SK-N-SH treated with all-trans-retinoic acid at 6 μM for 48 hours (cell line): ENCODE measurements at regions not wholly inside any gene's neighbourhood (a gene's known extent, or its start where the extent isn't known, plus 50 kb on each side); places are given as distances from the start of the nearest gene placed in this dataset.

ENCODE experiments used
- ATAC-seq: fragments of 200-7000 bp; cut with Tn5 transposase; 3 replicates; pipeline ENCODE4 v1.9.1; 2020; ENCODE audit warnings: mild to moderate bottlenecking, moderate library complexity
- ARNTL ChIP-seq: fragments of 450-650 bp; formaldehyde crosslinking; IDR thresholded peaks from 2 replicates; pipeline ENCODE4 v1.5.0; 2020; ENCODE audit warnings: low read depth, mild to moderate bottlenecking, moderate library complexity, borderline replicate concordance
- BACH2 ChIP-seq: fragments of 250-450 bp; sonication (Bioruptor Pico); IDR thresholded peaks from 2 replicates; pipeline ENCODE4 v1.9.0; 2021; ENCODE audit warnings: mild to moderate bottlenecking, borderline replicate concordance
- CREB5 ChIP-seq: fragments of 250-450 bp; sonication (Bioruptor Pico); IDR thresholded peaks from 2 replicates; pipeline ENCODE4 v1.5.1; 2020; ENCODE audit warnings: low read depth, mild to moderate bottlenecking, moderate library complexity
- CSDC2 ChIP-seq: fragments of 250-450 bp; sonication (Bioruptor Pico); IDR thresholded peaks from 2 replicates; pipeline ENCODE4 v1.5.0; 2020; ENCODE audit warnings: mild to moderate bottlenecking, moderate library complexity
- CSRNP3 ChIP-seq: fragments of 250-450 bp; sonication (Bioruptor Pico); IDR thresholded peaks from 2 replicates; pipeline ENCODE4 v1.5.1; 2021; ENCODE audit warnings: mild to moderate bottlenecking, moderate library complexity
- ESRRG ChIP-seq: fragments of 250-450 bp; sonication (Bioruptor Pico); IDR thresholded peaks from 2 replicates; pipeline ENCODE4 v1.6.1; 2021; ENCODE audit warnings: mild to moderate bottlenecking
- GLIS3 ChIP-seq: fragments of 250-450 bp; sonication (Bioruptor Pico); IDR thresholded peaks from 2 replicates; pipeline ENCODE4 v1.5.0; 2020; ENCODE audit warnings: mild to moderate bottlenecking, moderate library complexity
- ISL1 ChIP-seq: fragments of 250-450 bp; sonication (Bioruptor Pico); IDR thresholded peaks from 2 replicates; pipeline ENCODE4 v2.1.2; 2022; ENCODE audit warnings: mild to moderate bottlenecking, moderate library complexity
- OSR1 ChIP-seq: fragments of 250-450 bp; sonication (Bioruptor Pico); IDR thresholded peaks from 2 replicates; pipeline ENCODE4 v1.8.0; 2022; ENCODE audit warnings: moderate library complexity, mild to moderate bottlenecking, inconsistent platforms
- PPARA ChIP-seq: fragments of 250-450 bp; sonication (Bioruptor Pico); IDR thresholded peaks from 2 replicates; pipeline ENCODE4 v1.5.0; 2020; ENCODE audit warnings: mild to moderate bottlenecking, borderline replicate concordance
- SNAI2 ChIP-seq: fragments of 250-450 bp; sonication (Bioruptor Pico); IDR thresholded peaks from 2 replicates; pipeline ENCODE4 v1.5.0; 2020; ENCODE audit warnings: mild to moderate bottlenecking, moderate library complexity
- TCF4 ChIP-seq: fragments of 250-450 bp; sonication (Bioruptor Pico); IDR thresholded peaks from 2 replicates; pipeline ENCODE4 v1.8.0; 2021; ENCODE audit warnings: mild to moderate bottlenecking, moderate library complexity, borderline replicate concordance
- TOX ChIP-seq: fragments of 250-450 bp; sonication (Bioruptor Pico); IDR thresholded peaks from 2 replicates; pipeline ENCODE4 v1.8.0; 2021; ENCODE audit warnings: mild to moderate bottlenecking, moderate library complexity, borderline replicate concordance
- TSHZ2 ChIP-seq: fragments of 250-450 bp; sonication (Bioruptor Pico); IDR thresholded peaks from 2 replicates; pipeline ENCODE4 v1.5.0; 2020; ENCODE audit warnings: mild to moderate bottlenecking, moderate library complexity
- ZC3H10 ChIP-seq: fragments of 250-450 bp; sonication (Bioruptor Pico); IDR thresholded peaks from 2 replicates; pipeline ENCODE4 v1.5.1; 2021; ENCODE audit warnings: mild to moderate bottlenecking, moderate library complexity
- ZFP3 ChIP-seq: fragments of 250-450 bp; sonication (Bioruptor Pico); IDR thresholded peaks from 2 replicates; pipeline ENCODE4 v1.5.0; 2020; ENCODE audit warnings: mild to moderate bottlenecking, moderate library complexity
- ZFP30 ChIP-seq: fragments of 450-650 bp; formaldehyde crosslinking; IDR thresholded peaks from 2 replicates; pipeline ENCODE4 v1.5.0; 2022; ENCODE audit warnings: mild to moderate bottlenecking, moderate library complexity
- ZNF565 ChIP-seq: fragments of 450-650 bp; formaldehyde crosslinking; conservative IDR thresholded peaks from 2 replicates; pipeline ENCODE4 v1.5.0; 2020; ENCODE audit warnings: low read depth, mild to moderate bottlenecking, moderate library complexity
- TF ChIP-seq, protein P1 (sequence below): fragments of 250-450 bp; sonication (Bioruptor Pico); IDR thresholded peaks from 2 replicates; pipeline ENCODE4 v1.8.0; 2021; ENCODE audit warnings: low read depth, mild to moderate bottlenecking, moderate library complexity, borderline replicate concordance
- TF ChIP-seq, protein P2 (sequence below): fragments of 250-450 bp; sonication (Bioruptor Pico); IDR thresholded peaks from 2 replicates; pipeline ENCODE4 v1.8.0; 2020; ENCODE audit warnings: mild to moderate bottlenecking, moderate library complexity, borderline replicate concordance

DNA sequence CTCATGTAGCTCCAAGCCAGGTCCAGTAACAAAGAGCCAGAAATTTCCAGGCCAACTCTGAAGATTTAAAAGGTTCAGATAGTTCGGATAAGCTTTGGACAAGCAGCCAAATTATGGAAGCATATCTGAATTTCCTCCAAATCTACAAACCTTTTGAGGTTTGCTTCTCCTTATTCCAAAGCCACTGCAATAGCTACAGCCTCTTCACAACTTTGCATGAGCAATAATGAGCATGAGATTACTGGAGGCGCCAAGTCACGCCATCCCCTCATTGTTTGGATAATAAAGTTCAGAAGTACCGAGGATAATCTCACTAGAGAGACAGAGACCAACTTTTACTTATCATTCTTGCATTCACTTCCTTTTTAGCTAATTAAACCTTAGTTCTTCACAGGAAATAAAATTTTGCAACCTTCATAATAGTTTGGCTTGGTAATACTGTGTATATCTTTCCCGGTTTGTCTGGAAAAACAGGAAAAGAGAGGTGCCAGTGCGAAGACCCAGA lies 329.6 kb upstream of the RSPO3 start:
- ATAC-seq, result no peak
- TF ChIP-seq TOX (CRISPR knock-in tag) (no peak), ZNF565 (CRISPR knock-in tag) (no peak), ZFP3 (CRISPR knock-in tag) (no peak), TSHZ2 (no peak), SNAI2 (CRISPR knock-in tag) (no peak), BACH2 (CRISPR knock-in tag) (no peak), ZC3H10 (CRISPR knock-in tag) (no peak), PPARA (CRISPR knock-in tag) (no peak), ISL1 (no peak), CREB5 (no peak), OSR1 (CRISPR knock-in tag) (no peak), CSRNP3 (CRISPR knock-in tag) (no peak), GLIS3 (CRISPR knock-in tag) (no peak), ZFP30 (no peak), ARNTL (no peak), TCF4 (CRISPR knock-in tag) (no peak), ESRRG (CRISPR knock-in tag) (no peak), CSDC2 (CRISPR knock-in tag) (no peak)
- TF ChIP-seq, protein P1, sequence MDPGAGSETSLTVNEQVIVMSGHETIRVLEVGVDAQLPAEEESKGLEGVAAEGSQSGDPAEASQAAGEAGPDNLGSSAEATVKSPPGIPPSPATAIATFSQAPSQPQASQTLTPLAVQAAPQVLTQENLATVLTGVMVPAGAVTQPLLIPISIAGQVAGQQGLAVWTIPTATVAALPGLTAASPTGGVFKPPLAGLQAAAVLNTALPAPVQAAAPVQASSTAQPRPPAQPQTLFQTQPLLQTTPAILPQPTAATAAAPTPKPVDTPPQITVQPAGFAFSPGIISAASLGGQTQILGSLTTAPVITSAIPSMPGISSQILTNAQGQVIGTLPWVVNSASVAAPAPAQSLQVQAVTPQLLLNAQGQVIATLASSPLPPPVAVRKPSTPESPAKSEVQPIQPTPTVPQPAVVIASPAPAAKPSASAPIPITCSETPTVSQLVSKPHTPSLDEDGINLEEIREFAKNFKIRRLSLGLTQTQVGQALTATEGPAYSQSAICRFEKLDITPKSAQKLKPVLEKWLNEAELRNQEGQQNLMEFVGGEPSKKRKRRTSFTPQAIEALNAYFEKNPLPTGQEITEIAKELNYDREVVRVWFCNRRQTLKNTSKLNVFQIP (CRISPR knock-in tag), result no peak

DNA sequence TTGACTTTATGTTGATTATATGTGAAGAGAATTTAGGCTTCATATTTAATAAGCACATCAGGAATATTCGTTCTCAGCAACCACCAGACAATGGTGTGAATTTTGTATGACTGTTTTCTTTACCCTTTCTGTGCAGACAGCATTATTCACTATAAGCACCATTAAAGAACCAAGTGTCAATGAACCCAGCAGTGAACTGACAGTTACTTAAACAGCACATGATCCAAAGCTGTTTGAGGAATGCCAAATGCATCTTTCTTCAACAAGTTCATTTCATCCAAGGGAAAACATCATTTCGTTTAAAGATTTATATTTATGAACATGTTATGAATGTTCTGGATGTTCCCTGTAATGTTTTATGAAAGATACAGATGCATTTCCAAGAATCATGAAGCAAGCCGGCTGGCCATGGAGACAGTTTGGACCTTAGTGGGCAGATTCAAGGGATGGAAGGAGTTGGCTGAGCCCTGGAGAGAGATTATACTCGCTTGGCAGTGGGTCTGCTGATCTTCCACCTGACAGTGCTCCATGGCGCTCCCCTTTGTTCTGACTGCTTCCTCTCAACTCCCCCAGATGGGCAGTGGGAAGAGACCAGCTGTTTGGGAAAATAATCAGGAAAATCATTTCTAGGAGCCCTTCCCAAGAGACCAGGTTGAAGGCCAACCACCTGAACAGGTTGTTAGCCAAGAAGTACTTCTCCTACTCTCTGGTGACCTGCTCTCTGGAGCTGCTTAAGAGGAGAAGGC lies 326.0 kb upstream of the RSPO3 start:
- ATAC-seq, result no peak
- TF ChIP-seq CSDC2 (CRISPR knock-in tag) (no peak), ISL1 (no peak), PPARA (CRISPR knock-in tag) (no peak)

DNA sequence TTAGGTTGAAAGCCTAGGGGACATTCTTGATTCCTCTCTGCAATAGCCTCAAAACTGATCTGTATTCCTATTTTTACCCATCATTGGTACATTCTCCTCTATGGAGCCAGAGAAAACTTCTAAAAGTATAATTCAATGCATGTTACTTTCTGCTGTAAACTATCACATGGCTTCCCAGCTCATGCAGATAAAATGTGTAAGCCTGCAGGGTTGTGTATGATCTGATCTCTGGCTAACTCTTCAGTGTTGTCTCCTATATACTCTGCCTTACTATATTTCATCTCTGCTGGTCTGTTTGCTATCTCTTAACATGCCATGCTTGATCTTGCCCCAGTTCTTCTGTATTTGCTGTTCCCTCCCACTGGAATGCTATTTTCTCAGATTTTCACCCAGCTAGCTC lies 323.3 kb upstream of the RSPO3 start:
- TF ChIP-seq ESRRG (CRISPR knock-in tag), result no peak
- TF ChIP-seq CSDC2 (CRISPR knock-in tag), result no peak
- TF ChIP-seq, protein P2, sequence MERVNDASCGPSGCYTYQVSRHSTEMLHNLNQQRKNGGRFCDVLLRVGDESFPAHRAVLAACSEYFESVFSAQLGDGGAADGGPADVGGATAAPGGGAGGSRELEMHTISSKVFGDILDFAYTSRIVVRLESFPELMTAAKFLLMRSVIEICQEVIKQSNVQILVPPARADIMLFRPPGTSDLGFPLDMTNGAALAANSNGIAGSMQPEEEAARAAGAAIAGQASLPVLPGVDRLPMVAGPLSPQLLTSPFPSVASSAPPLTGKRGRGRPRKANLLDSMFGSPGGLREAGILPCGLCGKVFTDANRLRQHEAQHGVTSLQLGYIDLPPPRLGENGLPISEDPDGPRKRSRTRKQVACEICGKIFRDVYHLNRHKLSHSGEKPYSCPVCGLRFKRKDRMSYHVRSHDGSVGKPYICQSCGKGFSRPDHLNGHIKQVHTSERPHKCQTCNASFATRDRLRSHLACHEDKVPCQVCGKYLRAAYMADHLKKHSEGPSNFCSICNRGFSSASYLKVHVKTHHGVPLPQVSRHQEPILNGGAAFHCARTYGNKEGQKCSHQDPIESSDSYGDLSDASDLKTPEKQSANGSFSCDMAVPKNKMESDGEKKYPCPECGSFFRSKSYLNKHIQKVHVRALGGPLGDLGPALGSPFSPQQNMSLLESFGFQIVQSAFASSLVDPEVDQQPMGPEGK (CRISPR knock-in tag), result no peak
- TF ChIP-seq ZNF565 (CRISPR knock-in tag), result no peak
- no peak for ATAC-seq
